GM23248 (cell line): ENCODE measurements at regions not wholly inside any gene's neighbourhood (a gene's known extent, or its start where the extent isn't known, plus 50 kb on each side); places are given as distances from the start of the nearest gene placed in this dataset.

ENCODE experiments used
- EZH2 ChIP-seq: fragments of 200-600 bp; sonication (generic); IDR thresholded peaks from 2 replicates; pipeline ENCODE4 v1.6.1; 2018; ENCODE audit warnings: antibody characterized with exemption, mild to moderate bottlenecking; ENCODE audit not compliant: insufficient read depth, poor library complexity, severe bottlenecking
- EZH2phosphoT487 ChIP-seq: fragments of 200-600 bp; sonication (generic); IDR thresholded peaks from 2 replicates; pipeline ENCODE4 v1.6.1; 2018; ENCODE audit warnings: antibody characterized with exemption, moderate library complexity, mild to moderate bottlenecking, low read depth; ENCODE audit not compliant: insufficient read depth

DNA sequence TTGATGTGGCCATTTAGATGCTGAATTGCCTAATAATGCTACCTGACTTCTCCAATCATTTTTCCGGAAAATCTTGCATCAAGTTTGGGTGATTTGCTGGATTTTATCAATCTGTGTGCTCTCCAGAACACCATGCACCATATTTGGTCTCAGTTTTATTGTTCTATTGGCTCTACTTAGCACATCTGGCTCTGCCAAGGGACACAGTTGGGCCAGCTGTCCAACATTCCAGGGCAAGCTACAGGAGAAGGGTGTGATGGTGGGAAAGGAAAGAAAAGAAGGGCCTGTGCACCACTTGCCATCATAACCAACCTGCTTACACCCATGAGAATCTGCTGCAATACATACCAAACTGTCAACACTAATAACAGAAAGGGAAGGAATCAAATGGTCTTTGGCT is 90.2 kb upstream of the NFIA start:
- TF ChIP-seq EZH2 (no peak), EZH2phosphoT487 (no peak)
